HG02759 (cell line): ENCODE measurements at regions not wholly inside any gene's neighbourhood (a gene's known extent, or its start where the extent isn't known, plus 50 kb on each side); places are given as distances from the start of the nearest gene placed in this dataset.

Source experiments
- ATAC-seq: cut with Tn5 transposase; IDR thresholded peaks from one replicate; pipeline ENCODE4 v1.9.1; 2021; ENCODE audit warnings: mild to moderate bottlenecking, moderate library complexity; ENCODE audit not compliant: unreplicated experiment

GRCh38 chr5:2125171-2125900, 242.6 kb upstream of the IRX4 start:
- no peak for ATAC-seq

DNA sequence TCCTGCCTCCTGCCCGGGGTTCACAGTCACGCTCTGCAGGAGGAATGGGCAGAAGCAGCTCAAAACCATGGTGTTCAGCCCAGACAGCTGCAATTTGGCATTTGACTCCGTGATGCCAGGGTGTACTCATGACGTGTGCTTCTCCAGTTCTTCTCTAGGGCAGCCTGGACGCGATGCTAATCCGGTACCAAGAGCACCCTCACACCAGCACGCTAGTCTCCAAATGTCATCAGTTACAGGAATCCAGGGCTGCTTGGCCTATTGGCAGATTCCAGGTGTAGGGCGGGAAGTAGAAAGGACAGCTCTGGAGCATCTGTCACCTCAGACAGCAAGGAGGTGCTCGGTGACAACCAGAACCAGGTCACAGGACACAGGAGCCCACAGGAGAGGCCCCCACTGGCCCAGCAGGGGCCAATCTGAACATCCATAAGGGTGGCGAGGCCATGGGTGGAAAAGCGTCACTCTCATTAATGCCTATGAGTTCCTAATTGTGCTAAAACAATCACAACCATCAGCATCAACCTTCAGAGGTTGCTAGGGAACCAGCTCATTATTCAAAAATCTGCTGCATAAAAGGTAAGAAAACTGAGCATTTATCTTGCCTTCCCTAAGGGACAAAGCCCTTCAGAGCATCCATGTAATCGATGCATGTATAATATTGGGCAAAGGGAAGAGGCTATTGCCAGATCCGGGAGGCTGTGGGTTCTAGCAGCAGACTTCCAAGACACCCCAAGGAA, 241.9 kb upstream of the IRX4 start:
- ATAC-seq, result no peak

DNA sequence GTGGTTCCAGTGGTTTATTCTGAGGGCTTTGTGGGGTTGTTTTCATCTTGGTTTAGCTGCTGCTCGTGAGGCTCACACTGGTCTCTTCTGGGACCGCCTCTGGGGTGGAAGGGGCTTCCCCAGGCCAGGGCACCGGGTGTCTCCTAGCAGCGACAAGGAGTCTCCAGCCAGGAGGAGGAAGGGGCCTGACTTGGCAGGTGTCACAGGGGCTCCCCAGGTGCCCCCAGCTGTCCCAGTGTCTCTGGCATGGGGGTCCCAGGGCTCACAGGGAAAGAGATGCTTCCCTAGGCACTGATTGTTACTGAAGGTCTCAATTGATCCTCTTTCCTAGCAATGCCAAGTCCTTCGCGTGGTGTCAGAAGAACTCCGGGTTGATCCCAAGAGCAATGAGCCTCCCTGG, 241.1 kb upstream of the IRX4 start:
- no peak for ATAC-seq

DNA sequence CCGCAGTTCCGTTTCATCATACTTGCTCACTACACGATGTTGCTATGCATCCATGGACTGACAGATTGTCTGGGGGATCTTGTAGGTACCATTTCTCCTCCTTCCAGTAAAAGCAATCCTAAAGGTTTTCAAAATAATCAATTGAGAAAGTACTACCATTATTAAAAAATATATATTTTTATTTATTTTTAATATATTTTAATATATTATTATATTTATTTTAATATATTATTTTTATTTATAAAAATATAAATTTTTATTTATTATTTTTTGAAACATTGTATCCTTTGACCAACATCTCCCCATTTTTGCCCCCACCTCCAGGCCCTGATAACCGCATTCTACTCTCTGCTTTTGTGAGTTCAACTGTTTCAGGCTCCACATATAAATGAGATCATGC, 237.6 kb upstream of the IRX4 start:
- ATAC-seq, result no peak

- no peak for ATAC-seq
Observed at GRCh38 chr5:2119573-2119972, 236.8 kb upstream of the IRX4 start.

- no peak for ATAC-seq
Observed at GRCh38 chr5:2113348-2114131, 230.8 kb upstream of the IRX4 start.

- ATAC-seq, result no peak
Observed at GRCh38 chr5:2112173-2113025, 229.7 kb upstream of the IRX4 start.

DNA sequence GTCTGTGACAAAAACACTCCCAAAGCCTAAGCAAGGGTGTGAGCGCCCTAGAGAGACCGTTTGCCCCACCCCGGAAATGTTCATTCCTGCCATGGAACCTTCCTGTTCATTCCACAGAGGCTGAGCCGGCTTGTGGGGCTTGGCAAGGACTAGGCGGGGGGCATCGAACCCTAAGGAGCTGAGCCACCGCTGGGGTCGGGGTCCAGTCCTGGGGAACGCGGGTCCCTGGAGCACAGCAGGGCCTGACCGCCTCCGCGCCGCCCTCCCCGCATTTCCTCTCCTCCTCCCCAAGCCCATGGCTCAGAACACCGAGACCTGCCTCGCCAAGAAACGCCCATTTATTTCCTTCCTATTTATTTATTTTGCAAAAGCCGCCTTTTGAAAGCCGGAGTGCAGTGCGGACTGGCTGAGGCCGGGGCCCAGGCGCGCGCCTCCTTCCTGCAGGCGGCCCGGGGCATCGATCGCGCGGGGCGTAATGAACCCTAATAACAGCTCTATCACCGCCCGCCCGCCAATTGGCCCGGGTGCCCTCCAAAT, 228.9 kb upstream of the IRX4 start:
- ATAC-seq, result no peak

- no peak for ATAC-seq
Observed at GRCh38 chr5:2110934-2111462, 228.3 kb upstream of the IRX4 start.

- no peak for ATAC-seq
Observed at GRCh38 chr5:2110137-2110933, 227.6 kb upstream of the IRX4 start.

- ATAC-seq, result no peak
Observed at GRCh38 chr5:2109566-2109965, 226.8 kb upstream of the IRX4 start.

DNA sequence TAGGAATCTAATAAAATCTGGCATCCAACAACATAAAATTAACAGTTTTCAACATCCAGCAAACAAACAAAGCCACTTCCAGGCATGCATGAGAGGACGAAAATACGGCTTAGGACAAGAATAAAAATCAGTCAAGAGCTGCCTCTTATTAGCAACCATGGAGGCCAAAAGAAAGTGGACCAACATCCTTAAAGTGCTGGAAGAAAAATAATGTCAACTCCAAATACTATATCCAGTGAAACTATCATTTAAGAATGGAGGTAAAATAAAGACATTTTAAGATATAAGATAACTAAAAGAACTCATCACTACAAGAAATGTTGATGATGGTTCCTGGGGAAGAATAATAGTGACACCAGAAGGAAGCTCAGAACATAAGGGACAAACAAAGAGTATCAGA, 224.0 kb upstream of the IRX4 start:
- no peak for ATAC-seq

- ATAC-seq, result no peak
Observed at GRCh38 chr5:2105141-2105540, 222.4 kb upstream of the IRX4 start.

- ATAC-seq, result no peak
Observed at GRCh38 chr5:2103940-2104339, 221.2 kb upstream of the IRX4 start.

- no peak for ATAC-seq
Observed at GRCh38 chr5:2102819-2103776, 220.4 kb upstream of the IRX4 start.

DNA sequence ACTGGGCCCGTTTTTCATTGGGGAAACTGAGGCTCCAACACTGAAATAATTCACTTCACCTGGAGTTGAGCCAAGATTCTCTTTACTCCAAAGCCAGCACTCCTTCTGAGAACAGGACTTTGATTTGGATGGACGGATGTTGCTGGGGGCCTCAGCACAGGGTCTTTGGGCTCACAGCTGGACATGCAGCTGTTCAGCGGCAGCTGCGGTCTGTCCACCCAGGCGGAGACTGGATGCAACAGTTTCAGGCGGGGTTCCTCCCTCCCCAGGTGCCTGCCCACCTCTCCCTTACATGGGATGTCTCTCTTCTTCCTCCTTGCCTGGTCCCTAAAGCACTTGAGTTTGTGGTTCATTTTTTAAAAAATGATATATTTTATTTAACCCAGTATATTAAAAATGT, 219.0 kb upstream of the IRX4 start:
- ATAC-seq, result no peak

GRCh38 chr5:2096887-2097505, 214.3 kb upstream of the IRX4 start:
- ATAC-seq, result no peak

DNA sequence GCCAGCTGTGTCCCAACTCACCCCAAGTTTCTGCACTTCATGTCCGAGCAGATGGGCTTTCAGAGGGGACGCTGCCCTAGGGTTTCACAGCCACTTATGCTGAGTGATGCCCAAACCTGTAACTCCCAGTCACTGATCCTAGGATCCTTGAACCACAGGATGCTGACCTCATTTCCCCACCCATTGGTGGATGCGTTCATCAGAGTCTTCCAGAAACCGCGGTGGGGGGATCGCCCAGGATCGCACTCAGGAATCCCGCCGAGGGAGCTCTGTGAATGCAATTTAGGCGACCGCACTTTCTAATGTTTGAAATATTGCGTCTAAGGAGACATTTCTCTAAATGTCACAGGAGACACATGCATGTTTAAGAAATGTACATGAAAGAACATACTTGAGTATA, 212.3 kb upstream of the IRX4 start:
- ATAC-seq, result no peak
